OCI-LY3 (cell line): ENCODE measurements at regions not wholly inside any gene's neighbourhood (a gene's known extent, or its start where the extent isn't known, plus 50 kb on each side); places are given as distances from the start of the nearest gene placed in this dataset.
"Not testable (repeated sequence)": the region's sequence is repeated elsewhere in the genome, so short reads cannot be mapped to it uniquely, and the experiment has no call there.

ENCODE experiments used
- EZH2phosphoT487 ChIP-seq: fragments of 200-600 bp; shearing (Covaris generic); IDR thresholded peaks from 2 replicates; pipeline ENCODE4 v1.6.1; 2018; ENCODE audit warnings: antibody characterized with exemption, mixed run types, low read depth
- TF ChIP-seq, protein P1 (sequence below): fragments of 200-600, 300-600 bp; sonication (generic); IDR thresholded peaks from 2 replicates; pipeline ENCODE4 v1.5.1; 2014; ENCODE audit warnings: antibody characterized with exemption, low read length, low read depth

DNA sequence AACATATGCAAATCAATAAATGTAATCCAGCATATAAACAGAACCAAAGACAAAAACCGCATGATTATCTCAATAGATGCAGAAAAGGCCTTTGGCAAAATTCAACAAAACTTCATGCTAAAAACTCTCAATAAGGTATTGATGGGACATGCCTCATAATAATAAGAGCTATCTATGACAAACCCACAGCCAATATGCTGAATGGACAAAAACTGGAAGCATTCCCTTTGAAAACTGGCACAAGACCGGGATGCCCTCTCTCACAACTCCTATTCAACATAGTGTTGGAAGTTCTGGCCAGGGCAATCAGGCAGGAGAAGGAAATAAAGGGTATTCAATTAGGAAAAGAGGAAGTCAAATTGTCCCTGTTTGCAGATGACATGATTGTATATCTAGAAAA lies 2148.1 kb upstream of the DEFB115 start:
- TF ChIP-seq, protein P1, sequence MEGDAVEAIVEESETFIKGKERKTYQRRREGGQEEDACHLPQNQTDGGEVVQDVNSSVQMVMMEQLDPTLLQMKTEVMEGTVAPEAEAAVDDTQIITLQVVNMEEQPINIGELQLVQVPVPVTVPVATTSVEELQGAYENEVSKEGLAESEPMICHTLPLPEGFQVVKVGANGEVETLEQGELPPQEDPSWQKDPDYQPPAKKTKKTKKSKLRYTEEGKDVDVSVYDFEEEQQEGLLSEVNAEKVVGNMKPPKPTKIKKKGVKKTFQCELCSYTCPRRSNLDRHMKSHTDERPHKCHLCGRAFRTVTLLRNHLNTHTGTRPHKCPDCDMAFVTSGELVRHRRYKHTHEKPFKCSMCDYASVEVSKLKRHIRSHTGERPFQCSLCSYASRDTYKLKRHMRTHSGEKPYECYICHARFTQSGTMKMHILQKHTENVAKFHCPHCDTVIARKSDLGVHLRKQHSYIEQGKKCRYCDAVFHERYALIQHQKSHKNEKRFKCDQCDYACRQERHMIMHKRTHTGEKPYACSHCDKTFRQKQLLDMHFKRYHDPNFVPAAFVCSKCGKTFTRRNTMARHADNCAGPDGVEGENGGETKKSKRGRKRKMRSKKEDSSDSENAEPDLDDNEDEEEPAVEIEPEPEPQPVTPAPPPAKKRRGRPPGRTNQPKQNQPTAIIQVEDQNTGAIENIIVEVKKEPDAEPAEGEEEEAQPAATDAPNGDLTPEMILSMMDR = not testable (repeated sequence)
- not testable (repeated sequence) for TF ChIP-seq EZH2phosphoT487
